ENCODE measurements at regions not wholly inside any gene's neighbourhood (a gene's known extent, or its start where the extent isn't known, plus 50 kb on each side); places are given as distances from the start of the nearest gene placed in this dataset.

DNA sequence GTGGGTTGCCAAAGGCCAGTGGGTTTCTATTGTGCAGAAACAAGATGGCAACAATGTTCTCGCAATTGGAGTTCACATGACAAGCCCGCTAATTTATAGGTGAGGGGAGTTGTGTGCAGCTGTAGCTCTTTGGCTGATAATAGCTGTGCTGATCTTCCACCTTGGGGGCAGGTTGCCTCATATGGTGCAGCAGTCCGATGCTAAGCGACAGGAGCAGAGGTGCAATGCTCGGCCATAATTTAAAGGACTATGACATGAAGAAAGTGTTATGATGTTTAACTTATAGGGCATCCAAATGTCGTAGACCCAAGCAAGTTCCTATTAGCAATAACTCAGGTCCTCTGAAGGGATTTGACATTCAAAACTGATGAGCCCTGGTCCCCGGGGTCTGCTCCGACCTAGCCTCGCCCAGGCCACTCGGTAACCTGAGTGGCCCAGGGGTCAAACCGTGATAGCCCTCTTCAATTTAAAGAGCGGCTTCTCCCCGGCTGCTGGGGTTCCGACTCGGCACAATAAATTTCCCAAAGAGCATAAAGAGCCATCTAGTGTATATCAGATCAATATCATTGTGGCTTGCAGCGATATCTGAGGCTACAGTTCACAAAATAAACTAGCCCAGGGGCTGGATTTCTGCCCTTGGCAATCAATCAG, 724.0 kb downstream of the IRX1 start:
- H3K4me3 ChIP-seq (ENCODE audit: low read length) = no peak overlapping the region
- H3K9ac ChIP-seq (ENCODE audit: extremely low read depth, low read length, poor library complexity, severe bottlenecking) = no peak overlapping the region
- TF ChIP-seq, protein P1, sequence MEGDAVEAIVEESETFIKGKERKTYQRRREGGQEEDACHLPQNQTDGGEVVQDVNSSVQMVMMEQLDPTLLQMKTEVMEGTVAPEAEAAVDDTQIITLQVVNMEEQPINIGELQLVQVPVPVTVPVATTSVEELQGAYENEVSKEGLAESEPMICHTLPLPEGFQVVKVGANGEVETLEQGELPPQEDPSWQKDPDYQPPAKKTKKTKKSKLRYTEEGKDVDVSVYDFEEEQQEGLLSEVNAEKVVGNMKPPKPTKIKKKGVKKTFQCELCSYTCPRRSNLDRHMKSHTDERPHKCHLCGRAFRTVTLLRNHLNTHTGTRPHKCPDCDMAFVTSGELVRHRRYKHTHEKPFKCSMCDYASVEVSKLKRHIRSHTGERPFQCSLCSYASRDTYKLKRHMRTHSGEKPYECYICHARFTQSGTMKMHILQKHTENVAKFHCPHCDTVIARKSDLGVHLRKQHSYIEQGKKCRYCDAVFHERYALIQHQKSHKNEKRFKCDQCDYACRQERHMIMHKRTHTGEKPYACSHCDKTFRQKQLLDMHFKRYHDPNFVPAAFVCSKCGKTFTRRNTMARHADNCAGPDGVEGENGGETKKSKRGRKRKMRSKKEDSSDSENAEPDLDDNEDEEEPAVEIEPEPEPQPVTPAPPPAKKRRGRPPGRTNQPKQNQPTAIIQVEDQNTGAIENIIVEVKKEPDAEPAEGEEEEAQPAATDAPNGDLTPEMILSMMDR (conservative IDR thresholded peaks at IDR 0.05) = no peak
- 92 to 95% methylated on average over 14 to 16 of the region's 16 CpGs for WGBS, 2 experiments (ENCODE audit: insufficient coverage in 1 of 2, insufficient read length in 1 of 2)
- peaks cover 4% of the 10 kb centered on the region for H3K27me3 Mint-ChIP-seq (ENCODE audit: insufficient read depth)
- H3K27ac Mint-ChIP-seq = no peak overlapping the region
- peaks cover 11% of the 10 kb centered on the region for H3K9me3 ChIP-seq (ENCODE audit: control insufficient read depth, low read length)
- H3K27ac ChIP-seq (ENCODE audit: low read depth, low read length) = no peak overlapping the region
- H3K4me1 Mint-ChIP-seq = peaks cover 16% of the 10 kb centered on the region
- H3K9me3 Mint-ChIP-seq = peaks cover 9% of the 10 kb centered on the region
- H3K4me3 Mint-ChIP-seq = no peak overlapping the region
- H3K36me3 ChIP-seq (ENCODE audit: control insufficient read depth, insufficient read depth, low read length) = no peaks in the 10 kb centered on the region
- DNase-seq = no peak
- peaks cover 5% of the 10 kb centered on the region for H3K4me1 ChIP-seq (ENCODE audit: control insufficient read depth, insufficient read depth, low read length)
- H3K36me3 Mint-ChIP-seq (ENCODE audit: low read depth) = no peaks in the 10 kb centered on the region
- H3K27me3 ChIP-seq (ENCODE audit: control insufficient read depth, insufficient read depth, low read length, poor library complexity, severe bottlenecking) = no peaks in the 10 kb centered on the region

DNA sequence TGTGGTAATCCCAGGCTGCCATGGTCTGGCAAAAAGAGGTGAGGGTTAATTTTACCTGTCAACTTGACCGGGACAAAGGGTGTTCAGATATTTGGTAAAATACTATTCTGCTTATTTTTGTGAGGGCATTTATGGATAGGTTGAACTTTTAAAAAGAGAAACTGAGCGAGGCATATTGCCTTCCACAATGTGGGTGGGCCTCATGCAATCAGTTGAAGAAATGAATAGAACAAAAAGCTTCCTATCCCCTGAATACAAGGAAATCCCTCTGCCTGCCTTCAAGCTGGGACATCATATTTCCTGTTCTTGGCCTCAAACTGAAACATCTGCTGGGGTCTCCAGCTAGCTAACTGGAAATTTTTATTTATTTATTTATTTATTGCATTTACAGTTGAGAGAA, 734.7 kb downstream of the IRX1 start:
- Mint-ChIP-seq H3K27ac (no peak overlapping the region), H3K27me3 (ENCODE audit: insufficient read depth) (no peaks in the 10 kb centered on the region), H3K4me1 (no peaks in the 10 kb centered on the region), H3K36me3 (ENCODE audit: low read depth) (no peaks in the 10 kb centered on the region), H3K9me3 (no peaks in the 10 kb centered on the region), H3K4me3 (no peak overlapping the region)
- Histone ChIP-seq H3K4me1 (ENCODE audit: control insufficient read depth, insufficient read depth, low read length) (no peaks in the 10 kb centered on the region), H3K9me3 (ENCODE audit: control insufficient read depth, low read length) (no peaks in the 10 kb centered on the region), H3K27ac (ENCODE audit: low read depth, low read length) (no peak overlapping the region), H3K9ac (ENCODE audit: extremely low read depth, low read length, poor library complexity, severe bottlenecking) (no peak overlapping the region), H3K27me3 (ENCODE audit: control insufficient read depth, insufficient read depth, low read length, poor library complexity, severe bottlenecking) (no peaks in the 10 kb centered on the region), H3K36me3 (ENCODE audit: control insufficient read depth, insufficient read depth, low read length) (no peaks in the 10 kb centered on the region), H3K4me3 (ENCODE audit: low read length) (no peak overlapping the region)
- DNase-seq = no peak
- TF ChIP-seq, protein P1 (conservative IDR thresholded peaks at IDR 0.05) = no peak
- 87% methylated on average over 2 of the region's 2 CpGs; no CpG with 5 or more reads in 1 of the 2 experiments for WGBS, 2 experiments (ENCODE audit: insufficient coverage in 1 of 2, insufficient read length in 1 of 2)

DNA sequence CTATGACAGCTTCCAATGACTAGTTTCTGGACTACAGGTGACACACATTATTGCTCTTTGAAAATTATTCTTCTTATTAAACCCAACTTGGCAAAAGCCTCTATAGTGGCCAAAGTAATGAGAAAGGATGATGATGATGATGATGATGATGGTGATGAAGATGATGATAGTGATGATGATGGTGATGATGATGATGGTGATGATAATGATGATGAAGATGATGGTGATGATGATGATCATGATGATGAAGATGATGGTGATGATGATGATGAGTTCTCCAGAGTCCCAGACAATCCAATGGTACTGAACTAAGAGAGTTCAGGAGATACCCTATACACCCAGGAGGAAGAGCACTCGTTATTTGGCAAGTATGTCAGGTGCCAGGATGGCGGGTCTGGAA, 739.4 kb downstream of the IRX1 start:
- no peaks in the 10 kb centered on the region for H3K27me3 Mint-ChIP-seq (ENCODE audit: insufficient read depth)
- no peaks in the 10 kb centered on the region for H3K36me3 Mint-ChIP-seq (ENCODE audit: low read depth)
- H3K4me3 Mint-ChIP-seq = no peak overlapping the region
- H3K36me3 ChIP-seq (ENCODE audit: control insufficient read depth, insufficient read depth, low read length) = no peaks in the 10 kb centered on the region
- H3K4me3 ChIP-seq (ENCODE audit: low read length) = no peak overlapping the region
- WGBS, 2 experiments (ENCODE audit: insufficient coverage in 1 of 2, insufficient read length in 1 of 2) = 60 to 70% methylated on average over 1 to 2 of the region's 2 CpGs
- H3K27me3 ChIP-seq (ENCODE audit: control insufficient read depth, insufficient read depth, low read length, poor library complexity, severe bottlenecking) = no peaks in the 10 kb centered on the region
- H3K9me3 Mint-ChIP-seq = no peaks in the 10 kb centered on the region
- DNase-seq = no peak
- H3K27ac Mint-ChIP-seq = no peak overlapping the region
- H3K27ac ChIP-seq (ENCODE audit: low read depth, low read length) = no peak overlapping the region
- no peaks in the 10 kb centered on the region for H3K4me1 Mint-ChIP-seq
- no peaks in the 10 kb centered on the region for H3K9me3 ChIP-seq (ENCODE audit: control insufficient read depth, low read length)
- TF ChIP-seq, protein P1 (conservative IDR thresholded peaks at IDR 0.05) = no peak
- no peak overlapping the region for H3K9ac ChIP-seq (ENCODE audit: extremely low read depth, low read length, poor library complexity, severe bottlenecking)
- H3K4me1 ChIP-seq (ENCODE audit: control insufficient read depth, insufficient read depth, low read length) = no peaks in the 10 kb centered on the region

Data from endodermal cell (in vitro differentiated cells).